Uterus (tissue), 3 donors: ENCODE measurements at regions not wholly inside any gene's neighbourhood (a gene's known extent, or its start where the extent isn't known, plus 50 kb on each side); places are given as distances from the start of the nearest gene placed in this dataset.

Source experiments
- DNase-seq, 2 donors: peaks; one replicate each; pipeline ENCODE4 v3.0.0-alpha.2; 2019 to 2020
- H3K27ac ChIP-seq, 2 donors: fragments of 200-600 bp; sonication (generic); 1 replicate in 1 of 2; 2 replicates in 1 of 2; pipeline ENCODE4 v1.5.1; 2016 to 2018
- H3K27me3 ChIP-seq, 2 donors: fragments of 200-600 bp; sonication (generic); one replicate each; pipeline ENCODE4 v1.5.1; 2018 to 2019; ENCODE audit warnings: control low read depth in 1 of 2
- H3K36me3 ChIP-seq, 2 donors: fragments of 200-600 bp; sonication (generic); one replicate each; pipeline ENCODE4 v1.5.1; 2019; ENCODE audit warnings: control low read depth in 1 of 2
- H3K4me1 ChIP-seq, 2 donors: fragments of 200-600 bp; sonication (generic); one replicate each; pipeline ENCODE4 v1.5.1; 2018 to 2019; ENCODE audit warnings: control low read depth in 1 of 2
- H3K4me3 ChIP-seq, 2 donors: fragments of 200-600 bp; sonication (generic); 1 replicate in 1 of 2; 2 replicates in 1 of 2; pipeline ENCODE4 v1.5.1; 2018 to 2019; ENCODE audit warnings: mild to moderate bottlenecking in 1 of 2
- H3K9me3 ChIP-seq, 2 donors: fragments of 200-600 bp; sonication (generic); one replicate each; pipeline ENCODE4 v1.5.1; 2019; ENCODE audit warnings: control low read depth in 1 of 2
- CTCF ChIP-seq, 4 experiments: fragments of 200-600 bp in 2 of 4; fragments of 450-650 bp in 2 of 4; sonication (generic) in 2 of 4; IDR thresholded peaks; one replicate each; pipeline ENCODE4 v1.5.1; 2016 to 2019; ENCODE audit warnings: antibody characterized with exemption in 4 of 4, mild to moderate bottlenecking in 2 of 4, moderate library complexity in 1 of 4
- POLR2A ChIP-seq, 2 donors: fragments of 450-650 bp; IDR thresholded peaks; one replicate each; pipeline ENCODE4 v1.6.1; 2016; ENCODE audit warnings: antibody characterized with exemption in 2 of 2, mild to moderate bottlenecking in 1 of 2, moderate library complexity in 1 of 2
- intact Hi-C: fragments of 100-400 bp; cut with DNase I; formaldehyde crosslinking; loops from one replicate; pipeline ENCODE4 v1.15.1; 2023; ENCODE audit warnings: low total_unique reads
- donor health status: DM: yes; HTN: yes; CAD: no.

- Histone ChIP-seq H3K4me1 (no peaks in the 10 kb centered on the region), H3K4me3 (no peak overlapping the region), H3K9me3 (no peaks in the 10 kb centered on the region), H3K27me3 (no peaks in the 10 kb centered on the region), H3K27ac (no peak overlapping the region), H3K36me3 (no peaks in the 10 kb centered on the region)
- intact Hi-C loops: loop anchor here (5.0 kb wide), 1 partner anchor 1931 kb away; no protein-coding TSS in a partner anchor
- DNase-seq: no peak
- TF ChIP-seq POLR2A (IDR thresholded peaks at IDR 0.05) (no peak), CTCF (IDR thresholded peaks at IDR 0.05) (no peak)
Measured at GRCh38 chr3:66622756-66623457, 122.1 kb upstream of the LRIG1 start.

GRCh38 chr3:66625505-66626216 is 124.8 kb upstream of the LRIG1 start:
- intact Hi-C loops: no loop called here

GRCh38 chr3:66629150-66629981 is 128.5 kb upstream of the LRIG1 start:
- intact Hi-C loops: no loop called here
- H3K36me3 ChIP-seq: no peaks in the 10 kb centered on the region
- no peak for DNase-seq
- H3K4me1 ChIP-seq: no peaks in the 10 kb centered on the region
- no peaks in the 10 kb centered on the region for H3K9me3 ChIP-seq
- no peak overlapping the region for H3K27ac ChIP-seq
- no peak overlapping the region for H3K4me3 ChIP-seq
- no peak for TF ChIP-seq CTCF (IDR thresholded peaks at IDR 0.05)
- TF ChIP-seq POLR2A (IDR thresholded peaks at IDR 0.05): no peak
- no peaks in the 10 kb centered on the region for H3K27me3 ChIP-seq

More at GRCh38 chr3:66625505-66626216, 124.8 kb upstream of the LRIG1 start:
- Histone ChIP-seq H3K36me3 (no peaks in the 10 kb centered on the region), H3K4me1 (no peaks in the 10 kb centered on the region), H3K27me3 (no peaks in the 10 kb centered on the region), H3K4me3 (no peak overlapping the region), H3K27ac (no peak overlapping the region), H3K9me3 (no peaks in the 10 kb centered on the region)
- no peak for DNase-seq
- TF ChIP-seq CTCF (IDR thresholded peaks at IDR 0.05): no peak
- TF ChIP-seq POLR2A (IDR thresholded peaks at IDR 0.05): no peak

GRCh38 chr3:66629982-66630368 is 129.2 kb upstream of the LRIG1 start:
- Histone ChIP-seq H3K9me3 (no peaks in the 10 kb centered on the region), H3K36me3 (no peaks in the 10 kb centered on the region), H3K4me3 (no peak overlapping the region), H3K4me1 (no peaks in the 10 kb centered on the region), H3K27me3 (no peaks in the 10 kb centered on the region), H3K27ac (no peak overlapping the region)
- no peak for DNase-seq
- no peak for TF ChIP-seq POLR2A (IDR thresholded peaks at IDR 0.05)
- TF ChIP-seq CTCF (IDR thresholded peaks at IDR 0.05): no peak
- intact Hi-C loops: no loop called here
